ENCODE measurements at regions not wholly inside any gene's neighbourhood (a gene's known extent, or its start where the extent isn't known, plus 50 kb on each side); places are given as distances from the start of the nearest gene placed in this dataset.

DNA sequence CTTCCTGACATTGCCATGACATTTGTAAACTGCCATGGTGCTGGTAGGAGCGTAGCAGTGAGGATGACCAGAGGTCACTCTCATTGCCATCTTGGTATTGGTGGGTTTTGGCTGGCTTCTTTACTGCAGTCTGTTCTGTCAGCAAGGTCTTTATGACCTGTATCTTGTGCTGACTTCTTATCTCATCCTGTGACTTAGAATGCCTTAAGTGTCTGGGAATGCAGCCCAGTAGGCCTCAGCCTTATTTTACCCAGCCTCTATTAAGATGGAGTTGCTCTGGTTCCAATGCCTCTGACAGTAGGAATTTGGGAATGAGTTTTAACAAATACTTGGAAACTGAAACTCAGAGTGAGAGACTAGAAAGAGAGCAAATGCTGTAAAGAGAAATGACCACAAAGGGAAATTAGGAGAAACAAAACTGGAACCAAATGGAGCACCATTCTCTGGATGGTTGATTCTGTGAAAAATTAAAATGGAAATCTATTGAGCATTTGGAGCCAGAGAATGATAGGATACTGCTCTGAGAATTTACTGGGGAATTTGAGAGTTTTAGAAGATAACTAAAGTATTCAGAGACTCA, 50.1 kb upstream of the RHOU start:
- Mint-ChIP-seq H3K27ac (no peak overlapping the region), H3K4me3 (no peak overlapping the region)

More for the DNA sequence above, 50.1 kb upstream of the RHOU start:
- H3K27ac ChIP-seq (ENCODE audit: low read depth, low read length): no peak overlapping the region
- H3K9me3 Mint-ChIP-seq: no peaks in the 10 kb centered on the region
- H3K4me1 ChIP-seq (ENCODE audit: insufficient read depth, low read length): no peaks in the 10 kb centered on the region
- no peak overlapping the region for H3K4me3 ChIP-seq (ENCODE audit: low read length)
- no peaks in the 10 kb centered on the region for H3K36me3 ChIP-seq (ENCODE audit: insufficient read depth, low read length)
- H3K27me3 Mint-ChIP-seq: peaks cover 13 to 41% of the 10 kb centered on the region in 2 donors
- DNase-seq: no peak
- POLR2A ChIA-PET: no interaction called here
- H3K4me1 Mint-ChIP-seq: no peaks in the 10 kb centered on the region
- peaks cover 0 to 7% (median 0%) of the 10 kb centered on the region in 3 donors for H3K36me3 Mint-ChIP-seq
- H3K9me3 ChIP-seq (ENCODE audit: low read length): no peaks in the 10 kb centered on the region
- CTCF ChIA-PET: no interaction called here
- no peaks in the 10 kb centered on the region for H3K27me3 ChIP-seq (ENCODE audit: insufficient read depth, low read length, poor library complexity, severe bottlenecking)

All from CD8-positive, alpha-beta memory T cell (primary cell).